ENCODE measurements at regions not wholly inside any gene's neighbourhood (a gene's known extent, or its start where the extent isn't known, plus 50 kb on each side); places are given as distances from the start of the nearest gene placed in this dataset.

- TF ChIP-seq, protein P1, sequence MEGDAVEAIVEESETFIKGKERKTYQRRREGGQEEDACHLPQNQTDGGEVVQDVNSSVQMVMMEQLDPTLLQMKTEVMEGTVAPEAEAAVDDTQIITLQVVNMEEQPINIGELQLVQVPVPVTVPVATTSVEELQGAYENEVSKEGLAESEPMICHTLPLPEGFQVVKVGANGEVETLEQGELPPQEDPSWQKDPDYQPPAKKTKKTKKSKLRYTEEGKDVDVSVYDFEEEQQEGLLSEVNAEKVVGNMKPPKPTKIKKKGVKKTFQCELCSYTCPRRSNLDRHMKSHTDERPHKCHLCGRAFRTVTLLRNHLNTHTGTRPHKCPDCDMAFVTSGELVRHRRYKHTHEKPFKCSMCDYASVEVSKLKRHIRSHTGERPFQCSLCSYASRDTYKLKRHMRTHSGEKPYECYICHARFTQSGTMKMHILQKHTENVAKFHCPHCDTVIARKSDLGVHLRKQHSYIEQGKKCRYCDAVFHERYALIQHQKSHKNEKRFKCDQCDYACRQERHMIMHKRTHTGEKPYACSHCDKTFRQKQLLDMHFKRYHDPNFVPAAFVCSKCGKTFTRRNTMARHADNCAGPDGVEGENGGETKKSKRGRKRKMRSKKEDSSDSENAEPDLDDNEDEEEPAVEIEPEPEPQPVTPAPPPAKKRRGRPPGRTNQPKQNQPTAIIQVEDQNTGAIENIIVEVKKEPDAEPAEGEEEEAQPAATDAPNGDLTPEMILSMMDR (IDR thresholded peaks at IDR 0.05): no peak
- TF ChIP-seq POLR2A (IDR thresholded peaks at IDR 0.05): no peak
Measured at GRCh38 chr7:51569581-51569980, 253.0 kb upstream of the COBL start.

Data from testis (tissue), 2 donors.